ENCODE measurements at regions not wholly inside any gene's neighbourhood (a gene's known extent, or its start where the extent isn't known, plus 50 kb on each side); places are given as distances from the start of the nearest gene placed in this dataset.

DNA sequence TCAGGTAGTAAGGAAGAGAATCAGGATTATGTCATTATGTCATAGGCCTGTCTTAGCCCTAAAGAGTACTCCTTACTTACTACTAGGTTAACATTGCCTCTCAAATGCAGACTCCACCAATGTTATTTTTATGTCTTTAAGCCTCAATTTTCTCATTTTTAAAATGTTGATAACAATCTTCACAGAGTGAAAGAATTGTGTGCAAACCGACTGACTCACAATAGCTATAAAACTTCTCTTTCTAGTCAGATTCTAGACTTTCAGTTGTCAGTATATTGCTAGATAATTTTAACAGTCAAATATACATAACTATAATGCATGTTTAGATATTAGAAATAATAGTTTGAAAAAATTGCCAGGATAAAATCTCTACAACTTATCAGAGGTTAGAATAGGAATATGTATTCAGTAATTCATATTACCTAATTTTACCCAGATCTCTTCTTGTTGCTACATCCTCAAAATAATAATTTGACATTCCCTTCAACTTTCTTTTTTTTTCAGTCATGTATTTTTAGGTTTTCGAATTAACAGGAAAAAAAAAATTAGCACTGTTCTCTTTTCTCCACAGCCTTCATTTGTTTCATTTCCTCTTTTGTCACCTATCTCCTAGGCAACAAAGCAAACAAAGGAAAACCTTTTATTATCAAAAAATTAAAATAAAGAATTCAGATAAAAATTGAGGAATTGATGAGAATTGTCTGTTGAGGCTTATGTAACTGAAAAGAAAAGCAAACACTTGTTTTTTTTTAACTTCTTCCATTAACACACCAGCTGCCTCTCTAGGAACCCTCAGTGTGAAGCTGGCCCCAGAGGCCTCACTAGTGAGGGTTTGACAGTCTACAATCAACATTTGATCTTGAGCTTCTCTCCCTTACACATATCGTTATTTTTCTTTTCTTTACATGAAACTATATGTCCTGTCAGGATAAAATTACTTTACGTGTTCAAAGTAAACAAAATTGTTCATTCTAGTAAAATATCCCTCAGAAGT lies 279.0 kb downstream of the CALCRL start:
- H3K36me3 ChIP-seq (ENCODE audit: insufficient read depth in 1 of 2, low read depth in 1 of 2): no peaks in the 10 kb centered on the region
- ATAC-seq (no peak), DNase-seq (no peak)
- H3K27me3 ChIP-seq (ENCODE audit: insufficient read depth in 3 of 3, low read length in 2 of 3): no peaks in the 10 kb centered on the region
- TF ChIP-seq, protein P1, sequence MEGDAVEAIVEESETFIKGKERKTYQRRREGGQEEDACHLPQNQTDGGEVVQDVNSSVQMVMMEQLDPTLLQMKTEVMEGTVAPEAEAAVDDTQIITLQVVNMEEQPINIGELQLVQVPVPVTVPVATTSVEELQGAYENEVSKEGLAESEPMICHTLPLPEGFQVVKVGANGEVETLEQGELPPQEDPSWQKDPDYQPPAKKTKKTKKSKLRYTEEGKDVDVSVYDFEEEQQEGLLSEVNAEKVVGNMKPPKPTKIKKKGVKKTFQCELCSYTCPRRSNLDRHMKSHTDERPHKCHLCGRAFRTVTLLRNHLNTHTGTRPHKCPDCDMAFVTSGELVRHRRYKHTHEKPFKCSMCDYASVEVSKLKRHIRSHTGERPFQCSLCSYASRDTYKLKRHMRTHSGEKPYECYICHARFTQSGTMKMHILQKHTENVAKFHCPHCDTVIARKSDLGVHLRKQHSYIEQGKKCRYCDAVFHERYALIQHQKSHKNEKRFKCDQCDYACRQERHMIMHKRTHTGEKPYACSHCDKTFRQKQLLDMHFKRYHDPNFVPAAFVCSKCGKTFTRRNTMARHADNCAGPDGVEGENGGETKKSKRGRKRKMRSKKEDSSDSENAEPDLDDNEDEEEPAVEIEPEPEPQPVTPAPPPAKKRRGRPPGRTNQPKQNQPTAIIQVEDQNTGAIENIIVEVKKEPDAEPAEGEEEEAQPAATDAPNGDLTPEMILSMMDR (IDR thresholded peaks at IDR 0.05): no peak
- no peaks in the 10 kb centered on the region for H3K4me1 ChIP-seq
- intact Hi-C loops (cut with DNase I): no loop called here
- 53 to 61% (median 53%) methylated on average over 4 of the region's 4 CpGs for WGBS, 3 donors
- H3K4me3 ChIP-seq: no peak overlapping the region
- no peaks in the 10 kb centered on the region for H3K9me3 ChIP-seq
- H3K27ac ChIP-seq: no peak overlapping the region

DNA sequence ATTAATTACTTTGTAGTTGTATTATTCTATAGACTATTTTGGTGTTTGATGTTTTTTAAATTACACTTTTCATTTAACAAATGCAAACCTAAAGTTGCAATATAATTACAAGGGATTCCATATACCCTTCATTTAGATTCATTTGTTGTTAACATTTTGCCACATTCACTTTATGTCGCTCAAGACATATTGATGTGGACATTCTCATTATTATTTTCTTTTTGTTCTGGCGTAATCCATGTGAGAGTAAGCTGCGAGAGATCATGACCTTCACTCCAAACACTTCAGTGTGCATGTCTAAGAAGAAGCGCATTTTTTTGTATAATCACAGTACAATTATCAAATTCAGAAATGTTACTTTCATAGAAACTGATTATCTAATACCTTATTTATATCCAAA lies 280.6 kb downstream of the CALCRL start:
- intact Hi-C loops (cut with DNase I): no loop called here
- no peak overlapping the region for H3K27ac ChIP-seq
- no peaks in the 10 kb centered on the region for H3K4me1 ChIP-seq
- DNase-seq (no peak), ATAC-seq (no peak)
- H3K4me3 ChIP-seq: no peak overlapping the region
- WGBS, 3 donors: 94 to 99% (median 96%) methylated on average over 4 of the region's 4 CpGs
- H3K27me3 ChIP-seq (ENCODE audit: insufficient read depth in 3 of 3, low read length in 2 of 3): no peaks in the 10 kb centered on the region
- no peaks in the 10 kb centered on the region for H3K36me3 ChIP-seq (ENCODE audit: insufficient read depth in 1 of 2, low read depth in 1 of 2)
- no peaks in the 10 kb centered on the region for H3K9me3 ChIP-seq
- TF ChIP-seq, protein P1 (IDR thresholded peaks at IDR 0.05): no peak

DNA sequence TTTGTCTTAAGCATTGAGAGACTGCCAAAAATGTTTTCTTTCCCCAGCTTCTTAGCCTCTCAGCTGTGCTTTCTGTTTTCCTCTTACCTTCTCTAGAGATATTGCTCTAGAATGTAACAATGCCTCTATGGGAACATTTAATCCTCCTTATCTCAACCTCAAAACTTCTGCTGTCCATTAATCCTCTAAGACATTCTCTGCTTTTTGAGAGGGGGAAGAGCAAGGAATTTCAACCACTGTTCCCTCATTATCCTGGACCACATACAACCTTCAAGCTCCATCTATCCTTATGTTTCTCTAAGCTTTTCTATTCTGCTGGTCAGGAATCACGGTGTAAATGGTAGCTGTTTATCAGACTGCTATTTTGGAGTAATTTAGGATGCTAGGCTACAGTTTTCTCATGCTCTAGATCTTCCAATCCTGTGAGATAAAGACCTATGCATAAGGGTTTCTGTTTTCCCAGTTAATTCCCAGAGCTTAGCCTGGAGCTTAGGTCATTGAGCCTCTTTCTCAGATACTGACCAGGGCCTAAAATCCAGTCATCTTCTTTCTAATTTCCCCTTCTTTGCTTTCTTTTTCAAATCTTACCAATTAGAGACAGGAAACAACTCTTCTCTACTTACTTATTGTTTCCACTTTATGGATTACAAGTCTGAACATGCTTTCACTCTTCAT lies 282.0 kb downstream of the CALCRL start:
- 83 to 85% (median 83%) methylated on average over 1 of the region's 1 CpG for WGBS, 3 donors
- Histone ChIP-seq H3K4me1 (no peaks in the 10 kb centered on the region), H3K9me3 (no peaks in the 10 kb centered on the region), H3K27me3 (ENCODE audit: insufficient read depth in 3 of 3, low read length in 2 of 3) (no peaks in the 10 kb centered on the region), H3K27ac (no peak overlapping the region), H3K36me3 (ENCODE audit: insufficient read depth in 1 of 2, low read depth in 1 of 2) (no peaks in the 10 kb centered on the region), H3K4me3 (no peak overlapping the region)
- DNase-seq (no peak), ATAC-seq (no peak)
- TF ChIP-seq, protein P1 (IDR thresholded peaks at IDR 0.05): no peak
- intact Hi-C loops (cut with DNase I): no loop called here

DNA sequence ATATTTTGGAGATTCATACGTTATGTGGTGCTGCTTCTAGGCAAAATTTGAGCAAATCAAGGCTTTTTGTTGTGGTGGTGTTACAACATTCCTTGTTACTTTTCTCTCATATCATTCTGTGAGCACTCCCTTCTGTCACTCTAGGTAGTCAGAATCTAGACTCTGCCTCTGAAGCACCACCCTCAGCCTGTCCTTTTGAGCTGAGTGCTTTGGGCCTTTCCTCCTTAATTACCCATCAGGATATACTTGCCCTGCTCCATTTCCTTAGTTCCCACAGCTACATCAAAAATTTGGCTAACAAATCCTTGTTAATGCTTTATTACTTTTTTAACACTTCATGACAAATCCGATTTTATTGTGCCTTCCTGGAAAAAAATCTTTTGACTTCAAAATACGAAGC lies 289.6 kb downstream of the CALCRL start:
- Histone ChIP-seq H3K27ac (no peak overlapping the region), H3K4me3 (no peak overlapping the region), H3K9me3 (peaks cover 22% of the 10 kb centered on the region), H3K36me3 (ENCODE audit: insufficient read depth in 1 of 2, low read depth in 1 of 2) (no peaks in the 10 kb centered on the region), H3K27me3 (ENCODE audit: insufficient read depth in 3 of 3, low read length in 2 of 3) (no peaks in the 10 kb centered on the region), H3K4me1 (no peaks in the 10 kb centered on the region)
- TF ChIP-seq, protein P1 (IDR thresholded peaks at IDR 0.05): no peak
- intact Hi-C loops (cut with DNase I): no loop called here
- WGBS, 3 donors: 25 to 53% (median 38%) methylated on average over 3 of the region's 3 CpGs
- ATAC-seq (no peak), DNase-seq (no peak)

All from psoas muscle (tissue), 7 donors.